Fibroblast of peridontal ligament (primary cell): ENCODE measurements at regions not wholly inside any gene's neighbourhood (a gene's known extent, or its start where the extent isn't known, plus 50 kb on each side); places are given as distances from the start of the nearest gene placed in this dataset.
A peak's percentile ranks its signal among the peaks of the same experiment; 100 is the strongest.
"Not testable (repeated sequence)": the region's sequence is repeated elsewhere in the genome, so short reads cannot be mapped to it uniquely, and the experiment has no call there.

Experiments used
- DNase-seq: peaks from one replicate; pipeline ENCODE4 v3.0.0-alpha.2; 2010; ENCODE audit errors: extremely low read depth

DNA sequence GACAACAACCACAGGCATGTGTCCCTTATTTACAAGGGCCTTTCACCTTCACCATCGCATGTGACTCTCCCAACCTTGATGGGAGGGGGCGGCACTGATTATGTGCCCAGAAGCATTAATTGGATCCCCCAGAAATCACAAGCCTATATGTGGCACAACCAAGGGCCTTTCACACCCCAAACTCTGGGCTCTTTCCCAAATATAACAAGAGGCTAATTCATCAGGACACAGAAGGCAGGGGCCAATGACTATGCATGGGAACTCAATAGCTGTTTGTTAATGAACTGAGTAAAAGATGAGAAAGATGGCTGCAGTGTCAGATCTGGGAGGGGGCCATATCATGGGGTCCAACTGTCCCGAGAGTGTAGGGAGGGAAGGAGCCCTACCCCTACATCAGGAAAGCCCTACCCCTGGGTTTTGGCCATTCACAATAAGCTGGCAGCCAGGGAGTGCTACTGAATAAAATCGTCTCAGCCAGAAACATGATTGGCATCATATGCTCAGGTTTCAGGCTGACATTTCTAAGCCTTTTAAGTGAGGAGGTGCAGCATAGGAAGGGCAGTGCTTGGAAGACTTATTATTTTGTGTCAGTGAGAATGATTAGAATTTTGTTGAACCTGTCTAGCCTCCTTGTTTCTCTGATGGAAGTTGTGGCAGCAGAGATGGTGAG is 814.4 kb upstream of the AMELY start:
- DNase-seq: no peak

DNA sequence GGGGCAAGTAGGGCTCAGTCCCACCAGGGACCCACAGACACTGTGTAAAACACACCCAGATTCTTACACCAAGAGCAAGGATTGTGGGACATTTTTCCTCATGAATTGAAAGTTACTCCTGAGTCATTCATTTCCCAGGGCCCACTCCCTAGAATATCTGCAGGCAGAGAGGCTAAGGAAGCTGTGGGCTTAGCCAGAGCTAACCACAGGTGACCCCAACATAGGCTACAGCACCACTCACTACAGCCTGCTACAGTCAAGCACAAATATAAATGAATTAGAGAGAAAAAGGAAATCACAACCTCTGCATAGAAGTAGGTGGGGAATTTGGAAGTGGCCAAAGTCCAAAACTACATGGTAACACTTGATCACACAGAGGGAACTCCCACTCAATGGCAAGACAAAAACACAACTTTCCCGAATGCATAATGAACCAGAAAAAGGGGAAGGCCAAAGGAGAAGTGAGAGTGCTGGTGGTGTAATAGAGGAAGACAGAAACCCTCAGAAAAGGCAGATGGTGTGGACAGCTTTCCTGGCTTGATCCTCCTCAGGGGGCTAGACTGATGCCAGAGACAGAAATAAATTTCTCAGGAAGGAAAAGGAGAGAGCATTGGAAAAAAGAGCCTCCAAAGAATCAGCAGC is 812.6 kb upstream of the AMELY start:
- no peak for DNase-seq

DNA sequence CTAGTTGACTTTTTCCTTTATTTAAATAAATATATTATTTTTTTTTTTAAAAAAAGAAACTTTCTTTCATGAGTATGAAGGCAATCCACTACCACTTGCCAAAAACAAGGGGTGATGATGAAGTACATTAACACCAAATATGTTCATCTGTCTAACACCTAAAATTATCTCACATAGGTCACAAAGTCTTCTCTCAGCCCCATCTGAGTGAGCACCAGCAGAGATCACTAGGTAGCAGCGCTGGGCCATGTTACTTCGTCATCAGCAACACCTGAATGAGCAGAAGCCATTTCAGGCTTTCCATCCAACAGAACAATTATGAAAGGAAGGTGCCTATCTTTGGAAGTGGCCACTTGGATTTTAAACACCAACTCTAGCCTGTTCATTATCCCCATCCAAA is 811.6 kb upstream of the AMELY start:
- no peak for DNase-seq

DNA sequence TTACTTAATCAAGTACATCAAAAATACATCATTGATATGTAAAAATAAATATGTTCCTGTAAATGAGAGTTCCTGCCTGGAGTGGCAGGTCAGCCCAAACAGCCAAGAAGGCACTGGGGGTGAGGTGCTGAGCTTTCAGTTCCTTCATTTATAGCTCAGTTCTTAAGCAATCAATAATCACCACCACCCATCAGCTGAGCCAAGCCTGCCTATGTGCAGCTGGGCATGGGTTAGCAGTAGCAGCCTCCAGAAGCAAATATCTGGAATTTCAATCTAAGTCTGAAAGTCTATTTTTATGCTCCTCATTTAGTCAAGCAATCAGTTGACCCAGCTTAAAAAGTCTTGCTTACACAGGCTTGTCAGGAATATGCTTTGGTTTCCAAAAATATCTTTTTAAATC is 811.0 kb upstream of the AMELY start:
- peak; percentile 46 for DNase-seq

- DNase-seq: no peak
Observed at GRCh38 chrY:7720974-7721373, 809.4 kb upstream of the AMELY start.

- peak; percentile 87 for DNase-seq
Observed at GRCh38 chrY:7719271-7719670, 807.7 kb upstream of the AMELY start.

DNA sequence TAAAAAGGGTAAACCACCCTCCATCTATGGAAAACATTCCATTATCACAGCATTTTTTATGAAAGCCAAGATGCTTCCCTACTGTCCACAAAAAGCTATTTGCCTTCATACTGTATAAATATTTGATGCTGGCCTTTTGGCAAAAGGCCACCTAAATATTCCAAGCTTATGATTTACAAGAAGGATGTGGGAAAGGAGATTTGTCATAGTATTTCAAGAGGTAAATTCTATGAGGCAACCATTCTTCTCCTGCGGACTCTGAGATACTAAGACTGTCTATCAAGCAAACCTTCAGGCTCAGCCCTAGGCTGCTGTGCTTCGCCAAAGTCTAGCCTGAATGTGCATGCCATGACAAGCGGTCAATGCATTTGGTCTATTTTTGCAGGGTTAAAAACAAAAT is 807.1 kb upstream of the AMELY start:
- peak; percentile 49 for DNase-seq

DNA sequence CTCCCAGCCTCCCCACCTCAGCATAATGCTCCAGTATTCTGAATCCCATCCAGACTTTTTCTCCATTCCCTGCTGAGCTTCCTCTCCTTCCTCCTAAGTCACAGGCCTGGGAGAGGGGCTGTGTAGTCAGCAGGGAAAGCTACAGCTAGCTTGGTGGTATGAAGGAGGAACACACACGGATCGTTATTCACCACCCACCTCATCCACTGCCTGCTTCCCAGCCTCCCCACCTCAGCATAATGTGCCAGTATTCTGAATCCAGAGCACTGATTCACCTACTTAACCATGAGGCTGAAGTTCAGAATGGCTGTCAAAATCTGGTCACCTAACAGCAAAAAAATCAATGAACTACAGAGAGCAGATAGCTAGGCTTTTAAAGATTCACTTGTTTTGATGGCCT is 806.6 kb upstream of the AMELY start:
- no peak for DNase-seq

DNA sequence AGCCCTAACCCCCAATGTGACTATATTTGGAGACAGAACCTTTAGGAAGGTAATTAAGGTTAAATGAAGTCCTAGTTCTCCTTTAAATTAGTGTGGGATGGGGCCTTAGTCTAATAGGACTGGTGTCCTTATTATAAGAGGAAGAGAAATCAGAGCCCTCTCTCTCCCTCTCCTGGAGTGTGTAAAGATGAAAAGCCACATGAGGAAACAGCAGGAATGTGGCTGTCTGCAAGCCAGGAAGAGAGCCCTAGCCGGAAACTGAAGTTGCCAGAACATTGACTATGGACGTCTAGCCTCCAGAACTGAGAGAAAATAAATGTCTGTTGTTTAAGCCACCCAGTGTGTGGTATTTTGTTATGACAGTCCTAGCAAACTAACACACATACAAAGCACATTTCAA is 802.9 kb upstream of the AMELY start:
- DNase-seq: peak; percentile 51

DNA sequence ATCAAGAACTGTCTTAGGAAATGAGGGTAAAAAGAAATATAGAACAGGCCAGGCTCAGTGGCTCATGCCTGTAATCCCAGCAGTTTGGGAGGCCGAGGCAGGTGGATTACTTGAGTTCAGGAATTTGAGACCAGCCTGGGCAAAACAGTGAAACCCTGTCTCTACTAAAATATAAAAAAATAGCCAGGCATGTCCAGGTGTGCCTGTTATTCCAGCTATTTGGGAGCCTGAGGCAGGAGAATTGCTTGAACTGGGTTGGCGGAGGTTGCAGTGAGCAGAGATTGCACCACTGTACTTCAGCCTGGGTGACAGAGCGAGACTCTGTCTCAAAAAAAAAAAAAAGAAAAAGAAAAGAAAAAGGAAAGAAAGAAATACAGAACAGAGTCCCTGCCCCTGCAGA is 802.2 kb upstream of the AMELY start:
- DNase-seq: not testable (repeated sequence)

- peak; percentile 76 for DNase-seq
Observed at GRCh38 chrY:7712289-7712688, 800.7 kb upstream of the AMELY start.

DNA sequence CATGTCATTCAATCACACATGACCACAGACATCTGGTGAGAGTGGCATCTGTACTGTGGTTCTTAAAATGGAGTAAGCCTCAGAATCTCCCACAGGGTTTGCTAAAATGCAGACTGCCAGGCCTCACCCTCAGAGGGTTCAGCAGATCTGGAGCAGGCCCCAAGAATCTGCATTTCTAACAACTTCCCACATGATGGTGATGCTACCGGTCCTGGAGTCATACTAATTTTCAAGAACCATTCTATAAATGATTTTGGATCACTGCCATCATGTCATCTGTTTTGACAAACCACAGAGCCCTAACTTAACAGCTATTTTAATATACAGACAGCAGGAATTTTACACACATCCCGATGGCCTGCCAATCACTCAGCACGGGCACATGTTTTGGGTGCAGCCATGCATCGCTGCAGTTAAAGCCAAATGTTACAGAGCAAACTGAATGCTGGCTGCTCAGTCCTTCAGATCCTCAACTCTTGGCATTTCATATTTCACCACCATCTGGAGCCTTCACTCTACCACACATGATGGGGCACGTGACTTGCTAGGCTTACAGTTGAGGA is 792.1 kb upstream of the AMELY start:
- no peak for DNase-seq

DNA sequence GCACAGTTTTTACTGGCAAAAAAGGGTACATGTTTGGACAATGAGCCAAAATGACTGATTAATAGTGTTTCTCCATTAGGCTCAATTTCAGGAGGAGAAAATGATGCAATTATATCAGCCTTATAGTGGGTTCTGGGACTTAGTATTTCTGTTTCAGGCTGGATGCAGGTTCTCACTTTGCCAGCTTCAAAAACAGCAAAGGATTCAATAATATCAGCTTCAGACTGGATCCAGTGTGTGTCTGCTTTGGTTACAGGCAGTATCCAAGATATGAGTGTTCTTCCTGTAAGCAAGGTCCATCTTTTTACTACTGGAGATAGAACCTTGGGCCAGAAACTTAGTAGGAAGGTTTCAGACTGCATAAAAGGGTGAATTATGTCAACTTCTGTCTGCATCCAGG is 790.9 kb upstream of the AMELY start:
- no peak for DNase-seq

- DNase-seq: peak; percentile 71
Observed at GRCh38 chrY:7701676-7702075, 790.1 kb upstream of the AMELY start.

DNA sequence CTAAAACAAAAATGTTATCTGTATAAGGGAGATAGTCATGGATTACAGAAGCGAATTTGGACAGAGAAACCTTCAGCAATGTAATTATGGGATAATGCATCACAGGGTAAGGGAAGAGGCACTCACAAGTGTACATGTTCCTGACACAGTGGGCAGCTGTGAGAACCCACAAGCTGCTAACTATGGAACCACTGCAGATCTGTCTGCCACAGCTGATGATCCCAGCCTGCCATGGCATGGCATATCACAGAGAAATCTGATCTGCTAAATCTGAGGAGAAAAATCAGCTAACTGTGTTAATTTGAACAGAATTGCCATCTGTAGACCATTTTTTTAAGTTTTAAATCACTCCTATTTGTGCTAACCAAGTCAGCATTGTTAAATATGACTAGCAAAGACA is 786.0 kb upstream of the AMELY start:
- DNase-seq: no peak

DNA sequence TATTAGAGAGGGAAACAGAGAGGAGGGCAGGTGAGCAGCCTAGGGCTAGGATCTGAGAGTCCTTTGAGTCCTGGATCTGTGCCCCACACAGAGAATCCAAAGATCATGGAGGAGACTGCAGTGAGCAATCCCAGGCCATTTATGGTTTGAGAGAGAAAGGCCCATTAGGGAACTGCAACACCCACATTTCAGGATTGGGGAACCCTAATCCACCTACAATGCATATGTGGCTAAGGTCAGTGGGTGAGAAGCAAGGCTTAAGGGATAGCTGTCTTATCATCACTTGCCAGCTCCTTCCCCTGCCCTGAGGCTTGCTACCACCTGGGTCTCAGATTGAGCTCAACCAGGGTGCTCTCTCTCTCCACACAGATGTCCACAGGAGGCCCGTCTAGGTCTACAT is 781.1 kb upstream of the AMELY start:
- DNase-seq: no peak

GRCh38 chrY:7687086-7687485 is 775.5 kb upstream of the AMELY start:
- peak; percentile 10 for DNase-seq

DNA sequence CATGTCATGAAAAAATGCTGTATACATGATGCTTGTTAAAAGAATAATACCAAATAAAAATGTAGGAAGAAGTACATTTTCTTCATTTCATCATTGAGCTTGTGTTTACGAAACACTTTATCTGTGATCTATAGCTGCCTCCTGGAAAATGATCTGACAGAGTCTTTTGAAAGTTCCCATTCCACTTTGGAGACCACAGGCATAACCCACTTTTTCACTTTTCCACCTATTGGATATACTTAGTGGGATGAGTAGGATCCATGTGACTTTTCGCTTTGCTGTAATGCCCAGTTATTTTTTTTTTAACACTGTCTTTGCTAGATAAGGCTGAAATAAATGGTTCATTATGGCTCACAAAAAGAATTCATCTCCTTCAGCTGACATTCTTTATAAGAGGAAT is 773.0 kb upstream of the AMELY start:
- no peak for DNase-seq

- peak; percentile 23 for DNase-seq
Observed at GRCh38 chrY:7682386-7682785, 770.8 kb upstream of the AMELY start.

DNA sequence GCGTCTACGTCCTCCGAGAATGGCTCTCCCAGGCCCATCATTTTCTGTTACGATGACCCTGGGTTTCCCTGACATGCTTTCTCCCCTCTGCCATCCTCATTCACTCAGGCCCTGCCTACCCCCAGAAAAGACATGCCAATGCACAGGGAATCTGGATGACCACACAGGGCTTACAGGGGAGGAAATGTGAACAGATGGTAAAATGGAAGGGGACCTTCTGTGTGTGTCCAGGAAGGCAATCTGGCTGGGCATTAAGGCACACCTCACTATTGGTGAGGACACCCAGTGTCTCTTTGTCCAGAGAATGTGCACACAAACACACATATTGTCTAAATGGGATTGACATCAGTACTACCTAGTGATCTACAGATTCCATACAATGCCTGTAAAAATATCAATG is 769.9 kb upstream of the AMELY start:
- DNase-seq: no peak

DNA sequence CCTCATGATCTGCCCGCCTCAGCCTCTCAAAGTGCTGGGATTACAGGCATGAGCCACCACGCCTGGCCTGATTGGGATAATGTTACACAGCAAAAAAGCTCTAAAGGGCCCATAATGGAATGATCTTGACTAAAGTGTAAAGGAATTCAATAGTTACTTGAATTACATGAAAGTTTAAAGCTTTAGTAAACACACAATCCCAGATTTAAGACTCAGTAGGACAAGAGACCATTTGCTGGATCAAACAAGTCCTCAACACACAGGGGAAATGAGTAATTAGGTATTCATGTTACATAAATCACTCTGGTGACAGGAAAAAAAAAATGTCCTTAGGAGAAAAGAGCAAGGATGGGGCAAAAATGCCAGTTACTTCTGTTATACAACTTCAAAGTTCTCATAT is 762.9 kb upstream of the AMELY start:
- DNase-seq: peak; percentile 32

DNA sequence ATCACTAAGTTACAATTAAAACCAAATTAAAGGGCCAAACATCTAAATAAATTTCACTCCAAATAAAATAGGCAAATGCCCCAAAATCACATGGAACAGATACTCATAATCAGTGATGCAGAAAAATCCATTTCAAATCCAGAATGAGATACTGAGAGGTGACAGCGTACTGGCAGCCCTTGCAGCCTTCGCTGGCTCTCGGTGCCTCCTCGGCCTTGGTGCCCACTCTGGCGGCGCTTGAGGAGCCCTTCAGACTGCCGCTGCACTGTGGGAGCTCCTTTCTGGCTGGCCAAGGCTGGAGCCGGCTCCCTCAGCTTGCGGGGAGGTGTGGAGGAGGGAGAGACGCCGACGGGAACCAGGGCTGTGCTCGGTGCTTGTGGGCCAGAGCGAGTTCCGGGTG is 761.2 kb upstream of the AMELY start:
- DNase-seq: no peak

GRCh38 chrY:7663261-7663660 is 751.7 kb upstream of the AMELY start:
- no peak for DNase-seq

GRCh38 chrY:7659047-7659446 is 747.5 kb upstream of the AMELY start:
- no peak for DNase-seq
